ENCODE measurements at regions not wholly inside any gene's neighbourhood (a gene's known extent, or its start where the extent isn't known, plus 50 kb on each side); places are given as distances from the start of the nearest gene placed in this dataset.

DNA sequence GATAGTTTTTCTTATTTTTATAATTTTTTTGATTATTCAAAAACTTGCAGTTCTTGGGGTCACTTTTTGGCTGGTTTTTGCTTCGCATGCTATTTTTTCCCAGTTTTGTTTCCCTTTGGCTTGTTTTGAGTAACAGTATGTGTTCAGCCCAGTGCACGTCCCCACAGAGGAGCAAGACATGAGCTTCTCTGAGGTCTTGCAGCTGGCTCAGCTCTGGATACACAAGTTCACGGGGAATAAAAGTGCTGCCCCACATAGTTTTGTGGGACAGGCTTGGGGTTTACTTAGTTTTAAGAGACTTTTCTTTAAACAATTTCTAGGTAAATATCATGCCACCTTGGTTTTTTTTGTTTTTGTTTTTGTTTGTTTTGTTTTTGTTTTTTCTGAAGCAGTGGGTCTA is 297.8 kb upstream of the IRX1 start:
- no peak overlapping the region for H3K4me3 ChIP-seq
- no peaks in the 10 kb centered on the region for H3K36me3 ChIP-seq
- no peak for DNase-seq (ENCODE audit: low spot score)
- H3K9me3 ChIP-seq = no peaks in the 10 kb centered on the region
- no peak for TF ChIP-seq CTCF (IDR thresholded peaks at IDR 0.05)
- no peak for TF ChIP-seq POLR2A (IDR thresholded peaks at IDR 0.05)
- H3K27me3 ChIP-seq (replicated peaks; ENCODE audit: insufficient read depth) = no peaks in the 10 kb centered on the region
- H3K27ac ChIP-seq = no peak overlapping the region
- intact Hi-C loops (cut with DNase I) = no loop called here
- 70% methylated on average over 3 of the region's 3 CpGs for WGBS
- H3K4me1 ChIP-seq (replicated peaks) = no peaks in the 10 kb centered on the region

GRCh38 chr5:3288325-3288724 is 307.3 kb upstream of the IRX1 start:
- no peak overlapping the region for H3K27ac ChIP-seq
- intact Hi-C loops (cut with DNase I) = no loop called here
- H3K4me3 ChIP-seq = no peak overlapping the region
- no peaks in the 10 kb centered on the region for H3K36me3 ChIP-seq
- DNase-seq (ENCODE audit: low spot score) = no peak
- 93% methylated on average over 18 of the region's 18 CpGs for whole genome bisulfite sequencing
- no peaks in the 10 kb centered on the region for H3K27me3 ChIP-seq (replicated peaks; ENCODE audit: insufficient read depth)
- no peaks in the 10 kb centered on the region for H3K4me1 ChIP-seq (replicated peaks)
- no peaks in the 10 kb centered on the region for H3K9me3 ChIP-seq
- no peak for TF ChIP-seq POLR2A (IDR thresholded peaks at IDR 0.05)
- no peak for TF ChIP-seq CTCF (IDR thresholded peaks at IDR 0.05)
- TF ChIP-seq POLR2AphosphoS5 (IDR thresholded peaks at IDR 0.05) = no peak

DNA sequence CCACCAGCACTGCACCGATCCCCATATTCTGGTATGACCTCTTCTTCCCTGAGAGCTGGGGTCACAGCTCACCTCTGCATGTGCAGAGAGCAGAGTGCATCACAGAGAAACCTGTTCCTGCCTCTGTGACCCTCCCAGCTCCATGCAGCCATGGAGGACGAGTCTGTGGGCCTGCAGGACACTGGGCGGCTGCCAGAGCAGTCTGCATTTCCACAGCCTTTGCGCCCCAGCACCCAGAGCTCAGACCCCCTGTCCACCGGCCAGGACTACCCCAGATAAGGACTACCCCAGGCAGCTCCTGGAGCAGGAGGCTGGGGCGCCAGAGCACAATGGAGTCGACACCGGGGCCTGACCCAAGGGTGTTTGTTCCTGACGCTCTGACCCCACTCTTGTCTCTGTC is 308.1 kb upstream of the IRX1 start:
- Histone ChIP-seq H3K36me3 (no peaks in the 10 kb centered on the region), H3K27me3 (replicated peaks; ENCODE audit: insufficient read depth) (no peaks in the 10 kb centered on the region), H3K4me1 (replicated peaks) (no peaks in the 10 kb centered on the region), H3K9me3 (no peaks in the 10 kb centered on the region), H3K4me3 (no peak overlapping the region), H3K27ac (no peak overlapping the region)
- 78% methylated on average over 9 of the region's 9 CpGs for WGBS
- intact Hi-C loops (cut with DNase I) = no loop called here
- TF ChIP-seq CTCF (IDR thresholded peaks at IDR 0.05) (no peak), POLR2A (IDR thresholded peaks at IDR 0.05) (no peak), POLR2AphosphoS5 (IDR thresholded peaks at IDR 0.05) (no peak)
- DNase-seq (ENCODE audit: low spot score) = no peak

DNA sequence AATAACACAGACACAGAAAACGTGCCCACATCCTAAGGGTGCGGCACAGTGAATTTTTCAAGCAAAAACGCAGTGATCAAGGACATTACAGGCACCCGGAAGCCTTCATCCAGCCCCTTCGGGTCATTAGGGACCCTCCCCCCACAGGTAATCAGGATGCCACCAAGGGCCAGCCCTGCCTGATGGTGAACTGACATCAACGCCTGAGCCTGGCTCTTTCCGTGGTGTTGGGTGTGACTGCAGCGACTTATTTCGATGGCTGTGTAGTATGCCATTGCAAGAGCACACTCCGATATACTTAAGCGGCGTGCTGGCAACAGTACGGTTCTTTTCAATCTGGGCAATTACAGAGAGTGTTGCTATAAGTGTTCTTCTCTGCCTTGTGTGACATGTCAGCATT is 310.0 kb upstream of the IRX1 start:
- Histone ChIP-seq H3K4me3 (no peak overlapping the region), H3K4me1 (replicated peaks) (no peaks in the 10 kb centered on the region), H3K36me3 (no peaks in the 10 kb centered on the region), H3K27ac (no peak overlapping the region), H3K27me3 (replicated peaks; ENCODE audit: insufficient read depth) (no peaks in the 10 kb centered on the region), H3K9me3 (no peaks in the 10 kb centered on the region)
- TF ChIP-seq POLR2AphosphoS5 (IDR thresholded peaks at IDR 0.05) (no peak), CTCF (IDR thresholded peaks at IDR 0.05) (no peak), POLR2A (IDR thresholded peaks at IDR 0.05) (no peak)
- intact Hi-C loops (cut with DNase I) = no loop called here
- DNase-seq (ENCODE audit: low spot score) = no peak
- 90% methylated on average over 13 of the region's 13 CpGs for WGBS

- TF ChIP-seq POLR2A (IDR thresholded peaks at IDR 0.05) (no peak), POLR2AphosphoS5 (IDR thresholded peaks at IDR 0.05) (no peak), CTCF (IDR thresholded peaks at IDR 0.05) (no peak)
- Histone ChIP-seq H3K4me1 (replicated peaks) (no peaks in the 10 kb centered on the region), H3K36me3 (no peaks in the 10 kb centered on the region), H3K4me3 (no peak overlapping the region), H3K27ac (no peak overlapping the region), H3K27me3 (replicated peaks; ENCODE audit: insufficient read depth) (no peaks in the 10 kb centered on the region), H3K9me3 (no peaks in the 10 kb centered on the region)
- intact Hi-C loops (cut with DNase I) = no loop called here
- WGBS = 57% methylated on average over 5 of the region's 5 CpGs
- DNase-seq (ENCODE audit: low spot score) = no peak
These were observed 311.1 kb upstream of the IRX1 start for GRCh38 chr5:3284506-3284905.
